GM18909 (cell line): ENCODE measurements at regions not wholly inside any gene's neighbourhood (a gene's known extent, or its start where the extent isn't known, plus 50 kb on each side); places are given as distances from the start of the nearest gene placed in this dataset.
"Not testable (repeated sequence)": the region's sequence is repeated elsewhere in the genome, so short reads cannot be mapped to it uniquely, and the experiment has no call there.

Experiments used
- ATAC-seq: cut with Tn5 transposase; IDR thresholded peaks from one replicate; pipeline ENCODE4 v1.9.1; 2021; ENCODE audit warnings: mild to moderate bottlenecking; ENCODE audit not compliant: unreplicated experiment, poor library complexity

GRCh38 chr3:194857469-194858113 is 171.9 kb downstream of the FAM43A start:
- no peak for ATAC-seq

- ATAC-seq: no peak
Observed at GRCh38 chr3:194858382-194858781, 172.7 kb downstream of the FAM43A start.

- no peak for ATAC-seq
Observed at GRCh38 chr3:194860725-194861124, 175.0 kb downstream of the FAM43A start.

GRCh38 chr3:194861375-194861774 is 175.7 kb downstream of the FAM43A start:
- ATAC-seq: no peak

- ATAC-seq: no peak
Observed at GRCh38 chr3:194865061-194865460, 179.4 kb downstream of the FAM43A start.

GRCh38 chr3:194865615-194866014 is 179.9 kb downstream of the FAM43A start:
- no peak for ATAC-seq

- no peak for ATAC-seq
Observed at GRCh38 chr3:194866236-194866635, 180.6 kb downstream of the FAM43A start.

GRCh38 chr3:194867270-194867983 is 181.7 kb downstream of the FAM43A start:
- ATAC-seq: no peak

- no peak for ATAC-seq
Observed at GRCh38 chr3:194868831-194869230, 183.1 kb downstream of the FAM43A start.

GRCh38 chr3:194869482-194870169 is 183.9 kb downstream of the FAM43A start:
- no peak for ATAC-seq

- no peak for ATAC-seq
Observed at GRCh38 chr3:194870394-194871110, 184.9 kb downstream of the FAM43A start.

- peak; percentile 71 for ATAC-seq
Observed at GRCh38 chr3:194871143-194871863, 185.6 kb downstream of the FAM43A start.

- peak; percentile 34 for ATAC-seq
Observed at GRCh38 chr3:194871864-194872668, 186.4 kb downstream of the FAM43A start.

- ATAC-seq: no peak
Observed at GRCh38 chr3:194872669-194872977, 186.9 kb downstream of the FAM43A start.

- ATAC-seq: not testable (repeated sequence)
Observed at GRCh38 chr3:194873474-194873873, 187.8 kb downstream of the FAM43A start.

GRCh38 chr3:194874206-194874605 is 188.5 kb downstream of the FAM43A start:
- no peak for ATAC-seq

- ATAC-seq: no peak
Observed at GRCh38 chr3:194874783-194875182, 189.1 kb downstream of the FAM43A start.

- ATAC-seq: no peak
Observed at GRCh38 chr3:194875581-194876402, 190.1 kb downstream of the FAM43A start.
